ENCODE measurements at regions not wholly inside any gene's neighbourhood (a gene's known extent, or its start where the extent isn't known, plus 50 kb on each side); places are given as distances from the start of the nearest gene placed in this dataset.

- Histone ChIP-seq H3K27ac (no peak overlapping the region), H3K4me3 (no peak overlapping the region), H3K9me3 (ENCODE audit: low read depth) (no peaks in the 10 kb centered on the region), H3K79me2 (ENCODE audit: low read depth) (no peaks in the 10 kb centered on the region), H3K36me3 (no peaks in the 10 kb centered on the region), H3K4me1 (peaks cover 3% of the 10 kb centered on the region), H2AFZ (replicated peaks) (no peak overlapping the region), H4K20me1 (ENCODE audit: low read depth) (no peaks in the 10 kb centered on the region), H3K27me3 (no peaks in the 10 kb centered on the region), H3K9ac (no peak overlapping the region), H3F3A (ENCODE audit: low read depth) (no peaks in the 10 kb centered on the region), H3K4me2 (no peak overlapping the region)
- no peak for TF ChIP-seq CTCF (IDR thresholded peaks at IDR 0.05)
- no peak for TF ChIP-seq EZH2phosphoT487 (IDR thresholded peaks at IDR 0.05)
- TF ChIP-seq EZH2 (IDR thresholded peaks at IDR 0.05): no peak
- Mint-ChIP-seq H3K4me3 (no peak overlapping the region), H3K36me3 (no peaks in the 10 kb centered on the region), H3K27me3 (ENCODE audit: insufficient read depth, low read depth) (no peaks in the 10 kb centered on the region), H3K27ac (no peak overlapping the region), H3K4me1 (peaks cover 5% of the 10 kb centered on the region), H3K9me3 (no peaks in the 10 kb centered on the region)
- no peak for DNase-seq (ENCODE audit: low spot score)
Measured at GRCh38 chr1:199774433-199775089, 252.9 kb upstream of the NR5A2 start.

GRCh38 chr1:199776768-199777497 is 250.6 kb upstream of the NR5A2 start:
- no peak for TF ChIP-seq EZH2 (IDR thresholded peaks at IDR 0.05)
- TF ChIP-seq CTCF (IDR thresholded peaks at IDR 0.05): no peak
- TF ChIP-seq EZH2phosphoT487 (IDR thresholded peaks at IDR 0.05): no peak
- Histone ChIP-seq H3K4me1 (no peaks in the 10 kb centered on the region), H3K9ac (no peak overlapping the region), H4K20me1 (ENCODE audit: low read depth) (no peaks in the 10 kb centered on the region), H3K27ac (no peak overlapping the region), H3F3A (ENCODE audit: low read depth) (no peaks in the 10 kb centered on the region), H2AFZ (replicated peaks) (no peak overlapping the region), H3K36me3 (no peaks in the 10 kb centered on the region), H3K9me3 (ENCODE audit: low read depth) (no peaks in the 10 kb centered on the region), H3K4me2 (no peak overlapping the region), H3K4me3 (no peak overlapping the region), H3K27me3 (no peaks in the 10 kb centered on the region), H3K79me2 (ENCODE audit: low read depth) (no peaks in the 10 kb centered on the region)
- DNase-seq (ENCODE audit: low spot score): no peak
- Mint-ChIP-seq H3K27ac (no peak overlapping the region), H3K36me3 (no peaks in the 10 kb centered on the region), H3K27me3 (ENCODE audit: insufficient read depth, low read depth) (no peaks in the 10 kb centered on the region), H3K4me1 (no peaks in the 10 kb centered on the region), H3K9me3 (no peaks in the 10 kb centered on the region), H3K4me3 (no peak overlapping the region)

- no peaks in the 10 kb centered on the region for H3F3A ChIP-seq (ENCODE audit: low read depth)
- no peak overlapping the region for H3K4me3 ChIP-seq
- no peak overlapping the region for H3K27ac ChIP-seq
- no peaks in the 10 kb centered on the region for H4K20me1 ChIP-seq (ENCODE audit: low read depth)
- Mint-ChIP-seq H3K36me3 (no peaks in the 10 kb centered on the region), H3K27me3 (ENCODE audit: insufficient read depth, low read depth) (no peaks in the 10 kb centered on the region), H3K9me3 (no peaks in the 10 kb centered on the region), H3K4me3 (no peak overlapping the region), H3K27ac (no peak overlapping the region), H3K4me1 (no peaks in the 10 kb centered on the region)
- H3K27me3 ChIP-seq: no peaks in the 10 kb centered on the region
- H3K4me2 ChIP-seq: no peak overlapping the region
- no peaks in the 10 kb centered on the region for H3K79me2 ChIP-seq (ENCODE audit: low read depth)
- no peak for DNase-seq (ENCODE audit: low spot score)
- H2AFZ ChIP-seq (replicated peaks): no peak overlapping the region
- no peak overlapping the region for H3K9ac ChIP-seq
- no peaks in the 10 kb centered on the region for H3K36me3 ChIP-seq
- H3K9me3 ChIP-seq (ENCODE audit: low read depth): no peaks in the 10 kb centered on the region
- TF ChIP-seq EZH2phosphoT487 (IDR thresholded peaks at IDR 0.05) (no peak), EZH2 (IDR thresholded peaks at IDR 0.05) (no peak), CTCF (IDR thresholded peaks at IDR 0.05) (no peak)
- no peaks in the 10 kb centered on the region for H3K4me1 ChIP-seq
Measured at GRCh38 chr1:199778324-199778955, 249.1 kb upstream of the NR5A2 start.

All from neural progenitor cell (in vitro differentiated cells).